ENCODE measurements at regions not wholly inside any gene's neighbourhood (a gene's known extent, or its start where the extent isn't known, plus 50 kb on each side); places are given as distances from the start of the nearest gene placed in this dataset.
A peak's percentile ranks its signal among the peaks of the same experiment; 100 is the strongest.

- DNase-seq (ENCODE audit: low read depth in 3 of 3): no peak
Observed at GRCh38 chr15:96247621-96248305, 82.7 kb upstream of the NR2F2 start.

- no peak for DNase-seq (ENCODE audit: low read depth in 3 of 3)
Observed at GRCh38 chr15:96252148-96252547, 78.4 kb upstream of the NR2F2 start.

- DNase-seq (ENCODE audit: low read depth in 3 of 3): no peak
Observed at GRCh38 chr15:96253006-96253747, 77.3 kb upstream of the NR2F2 start.

- DNase-seq (ENCODE audit: low read depth in 3 of 3): no peak
Observed at GRCh38 chr15:96254173-96254572, 76.3 kb upstream of the NR2F2 start.

GRCh38 chr15:96255599-96255998 is 74.9 kb upstream of the NR2F2 start:
- no peak for DNase-seq (ENCODE audit: low read depth in 3 of 3)

- DNase-seq (ENCODE audit: low read depth in 3 of 3): no peak
Observed at GRCh38 chr15:96261575-96262034, 68.9 kb upstream of the NR2F2 start.

- DNase-seq (ENCODE audit: low read depth in 3 of 3): no peak
Observed at GRCh38 chr15:96262097-96262496, 68.4 kb upstream of the NR2F2 start.

- DNase-seq (ENCODE audit: low read depth in 3 of 3): no peak
Observed at GRCh38 chr15:96262549-96263489, 67.7 kb upstream of the NR2F2 start.

GRCh38 chr15:96264351-96264798 is 66.1 kb upstream of the NR2F2 start:
- DNase-seq (ENCODE audit: low read depth in 3 of 3): no peak

- no peak for DNase-seq (ENCODE audit: low read depth in 3 of 3)
Observed at GRCh38 chr15:96264801-96265515, 65.5 kb upstream of the NR2F2 start.

- DNase-seq (ENCODE audit: low read depth in 3 of 3): no peak
Observed at GRCh38 chr15:96266456-96266855, 64.0 kb upstream of the NR2F2 start.

GRCh38 chr15:96267463-96267862 is 63.0 kb upstream of the NR2F2 start:
- no peak for DNase-seq (ENCODE audit: low read depth in 3 of 3)

- DNase-seq (ENCODE audit: low read depth in 3 of 3): no peak
Observed at GRCh38 chr15:96268442-96269204, 61.9 kb upstream of the NR2F2 start.

GRCh38 chr15:96270581-96271172 is 59.8 kb upstream of the NR2F2 start:
- no peak for DNase-seq (ENCODE audit: low read depth in 3 of 3)

- no peak for DNase-seq (ENCODE audit: low read depth in 3 of 3)
Observed at GRCh38 chr15:96272427-96272826, 58.1 kb upstream of the NR2F2 start.

GRCh38 chr15:96273317-96274086 is 57.0 kb upstream of the NR2F2 start:
- DNase-seq (ENCODE audit: low read depth in 3 of 3): peak in 1 of 3 donors; percentile 10

- no peak for DNase-seq (ENCODE audit: low read depth in 3 of 3)
Observed at GRCh38 chr15:96274087-96274440, 56.4 kb upstream of the NR2F2 start.

- DNase-seq (ENCODE audit: low read depth in 3 of 3): no peak
Observed at GRCh38 chr15:96274698-96275097, 55.8 kb upstream of the NR2F2 start.

GRCh38 chr15:96276438-96277210 is 53.9 kb upstream of the NR2F2 start:
- DNase-seq (ENCODE audit: low read depth in 3 of 3): no peak

Measured in stimulated activated CD4-positive, alpha-beta T cell treated with anti-CD3 and anti-CD28 coated beads, TNF-alpha, amount 100 ng/mL, for 48 hours (primary cell).